Epithelial cell of proximal tubule (primary cell): ENCODE measurements at regions not wholly inside any gene's neighbourhood (a gene's known extent, or its start where the extent isn't known, plus 50 kb on each side); places are given as distances from the start of the nearest gene placed in this dataset.

Experiments
- DNase-seq: peaks from one replicate; pipeline ENCODE4 v3.0.0-alpha.2; 2011; ENCODE audit warnings: low read depth
- H3K4me3 ChIP-seq: 2 replicates; pipeline ENCODE4 v1.5.1; 2011; ENCODE audit warnings: low read depth, mild to moderate bottlenecking, low read length
- CTCF ChIP-seq: conservative IDR thresholded peaks from 2 replicates; pipeline ENCODE4 v1.5.1; 2012; ENCODE audit warnings: low read depth, mild to moderate bottlenecking, low read length

- no peak for TF ChIP-seq CTCF
- DNase-seq, result no peak
- no peak overlapping the region for H3K4me3 ChIP-seq
Observed at GRCh38 chr15:47443839-47444238, 273.5 kb upstream of the SEMA6D start.

- no peak for TF ChIP-seq CTCF
- no peak overlapping the region for H3K4me3 ChIP-seq
- DNase-seq, result no peak
Observed at GRCh38 chr15:47445723-47446392, 271.4 kb upstream of the SEMA6D start.

GRCh38 chr15:47460795-47461573, 256.3 kb upstream of the SEMA6D start:
- no peak overlapping the region for H3K4me3 ChIP-seq
- DNase-seq, result no peak
- TF ChIP-seq CTCF, result no peak

- H3K4me3 ChIP-seq, result no peak overlapping the region
- no peak for DNase-seq
- no peak for TF ChIP-seq CTCF
Observed at GRCh38 chr15:47461652-47462141, 255.6 kb upstream of the SEMA6D start.

- no peak overlapping the region for H3K4me3 ChIP-seq
- no peak for TF ChIP-seq CTCF
- DNase-seq, result no peak
Observed at GRCh38 chr15:47466357-47466756, 250.9 kb upstream of the SEMA6D start.

GRCh38 chr15:47470983-47471382, 246.3 kb upstream of the SEMA6D start:
- H3K4me3 ChIP-seq, result no peak overlapping the region
- TF ChIP-seq CTCF, result no peak
- DNase-seq, result no peak
